ENCODE measurements at regions not wholly inside any gene's neighbourhood (a gene's known extent, or its start where the extent isn't known, plus 50 kb on each side); places are given as distances from the start of the nearest gene placed in this dataset.

- Histone ChIP-seq H3K4me1 (ENCODE audit: control insufficient read depth, insufficient read depth, low read length) (no peaks in the 10 kb centered on the region), H3K9me3 (replicated peaks; ENCODE audit: low read length) (no peaks in the 10 kb centered on the region), H3K4me2 (ENCODE audit: low read length) (no peak overlapping the region), H3K27me3 (ENCODE audit: control insufficient read depth, insufficient read depth, low read length) (peaks cover 79% of the 10 kb centered on the region), H3K36me3 (ENCODE audit: insufficient read depth, low read length) (no peaks in the 10 kb centered on the region), H3K9ac (ENCODE audit: low read depth, low read length) (no peak overlapping the region), H3K4me3 (ENCODE audit: low read length) (no peak overlapping the region)
Observed at GRCh38 chr17:6239241-6239798, 169.1 kb downstream of the WSCD1 start.

DNA sequence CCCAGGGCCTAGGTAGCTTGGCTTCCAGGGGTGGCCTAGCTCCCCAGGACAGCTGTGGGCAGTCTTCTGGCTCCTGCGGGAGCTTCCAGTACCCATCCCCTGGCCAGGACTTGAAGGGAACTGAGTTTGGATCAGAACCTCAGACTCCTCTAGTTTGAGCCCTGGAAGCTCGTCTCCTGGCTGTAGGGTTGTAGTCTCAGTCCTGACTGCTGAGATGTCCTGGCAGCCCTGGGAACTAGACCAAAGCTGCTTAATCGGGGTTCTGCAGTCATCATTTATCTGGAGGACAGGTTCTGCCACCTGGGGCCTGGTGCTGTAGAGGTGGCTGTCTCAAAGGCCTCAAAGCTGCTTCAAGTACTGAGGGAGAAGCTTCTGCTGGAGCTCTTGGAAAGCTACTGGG is 163.7 kb downstream of the WSCD1 start:
- Histone ChIP-seq H3K9me3 (replicated peaks; ENCODE audit: low read length) (no peaks in the 10 kb centered on the region), H3K27me3 (ENCODE audit: control insufficient read depth, insufficient read depth, low read length) (peaks cover 67% of the 10 kb centered on the region), H3K36me3 (ENCODE audit: insufficient read depth, low read length) (no peaks in the 10 kb centered on the region), H3K4me3 (ENCODE audit: low read length) (no peak overlapping the region), H3K4me1 (ENCODE audit: control insufficient read depth, insufficient read depth, low read length) (peaks cover 10% of the 10 kb centered on the region), H3K9ac (ENCODE audit: low read depth, low read length) (no peak overlapping the region), H3K4me2 (ENCODE audit: low read length) (no peak overlapping the region)

GRCh38 chr17:6233339-6233738 is 163.2 kb downstream of the WSCD1 start:
- Histone ChIP-seq H3K36me3 (ENCODE audit: insufficient read depth, low read length) (no peaks in the 10 kb centered on the region), H3K9me3 (replicated peaks; ENCODE audit: low read length) (no peaks in the 10 kb centered on the region), H3K4me2 (ENCODE audit: low read length) (no peak overlapping the region)

GRCh38 chr17:6232732-6233101 is 162.5 kb downstream of the WSCD1 start:
- Histone ChIP-seq H3K36me3 (ENCODE audit: insufficient read depth, low read length) (no peaks in the 10 kb centered on the region), H3K9me3 (replicated peaks; ENCODE audit: low read length) (no peaks in the 10 kb centered on the region), H3K4me1 (ENCODE audit: control insufficient read depth, insufficient read depth, low read length) (peaks cover 10% of the 10 kb centered on the region), H3K4me2 (ENCODE audit: low read length) (peak overlapping the region; percentile 23), H3K27me3 (ENCODE audit: control insufficient read depth, insufficient read depth, low read length) (peaks cover 61% of the 10 kb centered on the region), H3K4me3 (ENCODE audit: low read length) (no peak overlapping the region), H3K9ac (ENCODE audit: low read depth, low read length) (no peak overlapping the region)

More at GRCh38 chr17:6233339-6233738, 163.2 kb downstream of the WSCD1 start:
- Histone ChIP-seq H3K4me1 (ENCODE audit: control insufficient read depth, insufficient read depth, low read length) (peaks cover 10% of the 10 kb centered on the region), H3K27me3 (ENCODE audit: control insufficient read depth, insufficient read depth, low read length) (peaks cover 65% of the 10 kb centered on the region), H3K4me3 (ENCODE audit: low read length) (no peak overlapping the region), H3K9ac (ENCODE audit: low read depth, low read length) (no peak overlapping the region)

GRCh38 chr17:6231886-6232731 is 161.9 kb downstream of the WSCD1 start:
- Histone ChIP-seq H3K4me1 (ENCODE audit: control insufficient read depth, insufficient read depth, low read length) (peaks cover 10% of the 10 kb centered on the region), H3K9ac (ENCODE audit: low read depth, low read length) (no peak overlapping the region), H3K4me3 (ENCODE audit: low read length) (peak overlapping the region; percentile 20), H3K27me3 (ENCODE audit: control insufficient read depth, insufficient read depth, low read length) (peaks cover 56% of the 10 kb centered on the region), H3K4me2 (ENCODE audit: low read length) (peak overlapping the region; percentile 46), H3K36me3 (ENCODE audit: insufficient read depth, low read length) (no peaks in the 10 kb centered on the region), H3K9me3 (replicated peaks; ENCODE audit: low read length) (no peaks in the 10 kb centered on the region)

DNA sequence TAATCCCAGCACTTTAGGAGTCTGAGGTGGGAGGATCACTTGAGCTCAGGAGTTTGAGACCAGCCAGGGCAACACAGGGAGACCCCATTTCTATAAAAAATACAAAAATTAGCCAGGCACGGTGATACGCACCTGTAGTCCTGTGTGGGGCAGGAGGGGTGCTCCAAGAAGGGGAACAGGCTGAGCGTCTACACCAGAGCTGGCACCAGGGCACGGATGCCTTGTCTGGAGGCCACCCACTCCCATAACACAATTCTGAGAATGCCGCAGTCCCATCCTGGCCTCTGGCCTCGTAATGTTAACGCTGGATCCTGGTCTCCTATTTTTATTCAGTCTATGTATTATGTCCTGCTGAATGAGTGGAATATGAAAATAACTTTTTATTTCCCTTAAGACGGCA is 161.3 kb downstream of the WSCD1 start:
- H3K9me3 ChIP-seq (replicated peaks; ENCODE audit: low read length) = no peaks in the 10 kb centered on the region
- peaks cover 10% of the 10 kb centered on the region for H3K4me1 ChIP-seq (ENCODE audit: control insufficient read depth, insufficient read depth, low read length)
- H3K36me3 ChIP-seq (ENCODE audit: insufficient read depth, low read length) = no peaks in the 10 kb centered on the region
- no peak overlapping the region for H3K4me3 ChIP-seq (ENCODE audit: low read length)
- peaks cover 50% of the 10 kb centered on the region for H3K27me3 ChIP-seq (ENCODE audit: control insufficient read depth, insufficient read depth, low read length)
- H3K4me2 ChIP-seq (ENCODE audit: low read length) = no peak overlapping the region
- no peak overlapping the region for H3K9ac ChIP-seq (ENCODE audit: low read depth, low read length)

DNA sequence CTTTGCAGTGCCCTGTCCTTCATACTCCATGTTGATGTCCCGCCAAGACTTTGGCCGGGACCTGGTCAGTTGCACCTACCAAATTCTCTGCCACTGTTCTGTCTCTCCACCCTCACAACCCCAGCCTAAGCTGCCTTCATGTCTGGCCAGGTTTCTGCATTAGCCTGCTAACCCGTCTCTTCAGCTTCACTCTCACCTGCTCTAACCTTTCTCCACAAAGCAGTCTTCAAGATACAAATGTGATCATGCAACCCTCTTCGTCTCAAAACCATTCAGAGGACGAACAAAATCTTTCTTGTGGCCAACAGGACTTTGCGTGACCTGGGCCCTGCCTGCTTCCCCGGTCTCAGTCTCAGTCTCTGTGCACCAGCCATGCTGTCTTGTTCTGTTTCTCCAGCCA is 148.2 kb downstream of the WSCD1 start:
- H3K9me3 ChIP-seq (replicated peaks; ENCODE audit: low read length) = peaks cover 5% of the 10 kb centered on the region
- no peak overlapping the region for H3K4me3 ChIP-seq (ENCODE audit: low read length)
- no peaks in the 10 kb centered on the region for H3K4me1 ChIP-seq (ENCODE audit: control insufficient read depth, insufficient read depth, low read length)
- H3K9ac ChIP-seq (ENCODE audit: low read depth, low read length) = no peak overlapping the region
- no peaks in the 10 kb centered on the region for H3K36me3 ChIP-seq (ENCODE audit: insufficient read depth, low read length)
- H3K27me3 ChIP-seq (ENCODE audit: control insufficient read depth, insufficient read depth, low read length) = peaks cover 67% of the 10 kb centered on the region
- no peak overlapping the region for H3K4me2 ChIP-seq (ENCODE audit: low read length)

- Histone ChIP-seq H3K9ac (ENCODE audit: low read depth, low read length) (no peak overlapping the region), H3K4me3 (ENCODE audit: low read length) (no peak overlapping the region), H3K4me1 (ENCODE audit: control insufficient read depth, insufficient read depth, low read length) (no peaks in the 10 kb centered on the region), H3K9me3 (replicated peaks; ENCODE audit: low read length) (no peaks in the 10 kb centered on the region), H3K4me2 (ENCODE audit: low read length) (no peak overlapping the region), H3K27me3 (ENCODE audit: control insufficient read depth, insufficient read depth, low read length) (peaks cover 77% of the 10 kb centered on the region), H3K36me3 (ENCODE audit: insufficient read depth, low read length) (no peaks in the 10 kb centered on the region)
Observed at GRCh38 chr17:6215071-6216035, 145.2 kb downstream of the WSCD1 start.

DNA sequence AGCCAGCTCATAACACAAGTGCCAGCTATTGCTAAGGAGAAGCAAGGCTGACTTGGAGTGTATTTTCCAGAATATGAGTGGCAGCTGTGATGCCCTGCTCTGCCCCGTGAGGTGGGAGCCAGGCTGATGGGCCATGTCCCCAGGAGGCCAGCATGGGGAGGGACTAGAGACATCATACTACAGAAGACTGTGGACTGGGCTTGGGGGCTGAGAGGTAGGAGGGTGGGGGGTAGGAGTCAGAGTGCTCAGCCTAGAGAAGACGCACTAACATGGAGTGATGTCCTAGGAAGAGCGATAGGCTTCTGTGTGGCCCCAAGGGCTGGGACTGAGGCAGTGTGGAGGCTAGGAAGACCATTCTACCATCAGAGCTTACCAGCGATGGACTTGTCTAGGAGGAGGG is 143.7 kb downstream of the WSCD1 start:
- Histone ChIP-seq H3K9me3 (replicated peaks; ENCODE audit: low read length) (no peaks in the 10 kb centered on the region), H3K4me2 (ENCODE audit: low read length) (no peak overlapping the region), H3K27me3 (ENCODE audit: control insufficient read depth, insufficient read depth, low read length) (peaks cover 80% of the 10 kb centered on the region), H3K4me3 (ENCODE audit: low read length) (no peak overlapping the region), H3K9ac (ENCODE audit: low read depth, low read length) (no peak overlapping the region), H3K4me1 (ENCODE audit: control insufficient read depth, insufficient read depth, low read length) (no peaks in the 10 kb centered on the region), H3K36me3 (ENCODE audit: insufficient read depth, low read length) (no peaks in the 10 kb centered on the region)

DNA sequence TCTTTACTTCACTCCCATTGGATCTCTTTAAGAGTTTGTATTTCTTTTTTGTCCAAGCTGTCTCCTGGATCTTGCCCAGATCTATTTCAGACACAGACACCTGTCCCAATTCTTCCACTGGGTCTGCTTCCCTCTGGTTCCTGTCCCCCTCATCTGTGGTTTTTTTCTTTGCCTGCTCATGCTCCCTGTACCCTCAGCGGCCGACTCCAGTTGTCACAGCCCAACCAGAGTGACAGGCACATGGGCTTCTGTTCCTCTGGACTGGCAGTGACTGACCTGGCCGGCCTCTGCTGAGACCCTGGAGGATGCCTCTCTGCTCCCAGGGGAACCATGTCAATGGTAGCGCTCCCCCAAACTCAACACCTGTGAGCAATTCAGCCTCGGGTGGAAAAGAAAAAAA is 142.6 kb downstream of the WSCD1 start:
- H3K4me1 ChIP-seq (ENCODE audit: control insufficient read depth, insufficient read depth, low read length) = no peaks in the 10 kb centered on the region
- no peak overlapping the region for H3K4me3 ChIP-seq (ENCODE audit: low read length)
- H3K27me3 ChIP-seq (ENCODE audit: control insufficient read depth, insufficient read depth, low read length) = peaks cover 72% of the 10 kb centered on the region
- no peak overlapping the region for H3K9ac ChIP-seq (ENCODE audit: low read depth, low read length)
- no peak overlapping the region for H3K4me2 ChIP-seq (ENCODE audit: low read length)
- H3K36me3 ChIP-seq (ENCODE audit: insufficient read depth, low read length) = no peaks in the 10 kb centered on the region
- no peaks in the 10 kb centered on the region for H3K9me3 ChIP-seq (replicated peaks; ENCODE audit: low read length)

- H3K4me3 ChIP-seq (ENCODE audit: low read length) = no peak overlapping the region
- H3K9ac ChIP-seq (ENCODE audit: low read depth, low read length) = no peak overlapping the region
- peaks cover 69% of the 10 kb centered on the region for H3K27me3 ChIP-seq (ENCODE audit: control insufficient read depth, insufficient read depth, low read length)
- H3K9me3 ChIP-seq (replicated peaks; ENCODE audit: low read length) = no peaks in the 10 kb centered on the region
- H3K36me3 ChIP-seq (ENCODE audit: insufficient read depth, low read length) = no peaks in the 10 kb centered on the region
- no peaks in the 10 kb centered on the region for H3K4me1 ChIP-seq (ENCODE audit: control insufficient read depth, insufficient read depth, low read length)
- no peak overlapping the region for H3K4me2 ChIP-seq (ENCODE audit: low read length)
Observed at GRCh38 chr17:6209829-6210228, 139.7 kb downstream of the WSCD1 start.

All from skeletal muscle satellite cell (primary cell).